ENCODE measurements at regions not wholly inside any gene's neighbourhood (a gene's known extent, or its start where the extent isn't known, plus 50 kb on each side); places are given as distances from the start of the nearest gene placed in this dataset.

- no peak for DNase-seq (ENCODE audit: insufficient read length, low spot score)
- FAIRE-seq, result no peak
- TF ChIP-seq TAF1 (IDR thresholded peaks at IDR 0.05; ENCODE audit: low read depth, low read length), result no peak
Observed at GRCh38 chr2:41884718-41885117, 163.1 kb upstream of the PKDCC start.

GRCh38 chr2:41886145-41886664 lies 161.6 kb upstream of the PKDCC start:
- no peak for TF ChIP-seq TAF1 (IDR thresholded peaks at IDR 0.05; ENCODE audit: low read depth, low read length)
- no peak for TF ChIP-seq SPI1 (IDR thresholded peaks at IDR 0.05; ENCODE audit: low read depth, low read length)
- TF ChIP-seq POLR2A (IDR thresholded peaks at IDR 0.05; ENCODE audit: low read depth, low read length), result no peak
- no peak for TF ChIP-seq PAX5 (IDR thresholded peaks at IDR 0.05; ENCODE audit: insufficient read depth, low read length, severe bottlenecking)
- no peak for TF ChIP-seq POLR2AphosphoS5 (IDR thresholded peaks at IDR 0.05; ENCODE audit: low read depth, low read length)
- TF ChIP-seq POU2F2 (IDR thresholded peaks at IDR 0.05; ENCODE audit: low read depth, low read length), result no peak
- no peak for FAIRE-seq
- no peak for DNase-seq (ENCODE audit: insufficient read length, low spot score)

- FAIRE-seq (no peak), DNase-seq (ENCODE audit: insufficient read length, low spot score) (no peak)
- TF ChIP-seq PAX5 (IDR thresholded peaks at IDR 0.05; ENCODE audit: insufficient read depth, low read length, severe bottlenecking) (no peak), TAF1 (IDR thresholded peaks at IDR 0.05; ENCODE audit: low read depth, low read length) (no peak), POLR2A (IDR thresholded peaks at IDR 0.05; ENCODE audit: low read depth, low read length) (no peak), POLR2AphosphoS5 (IDR thresholded peaks at IDR 0.05; ENCODE audit: low read depth, low read length) (no peak), SPI1 (IDR thresholded peaks at IDR 0.05; ENCODE audit: low read depth, low read length) (no peak), POU2F2 (IDR thresholded peaks at IDR 0.05; ENCODE audit: low read depth, low read length) (no peak)
Observed at GRCh38 chr2:41886757-41887156, 161.1 kb upstream of the PKDCC start.

- no peak for TF ChIP-seq SPI1 (IDR thresholded peaks at IDR 0.05; ENCODE audit: low read depth, low read length)
- no peak for TF ChIP-seq TAF1 (IDR thresholded peaks at IDR 0.05; ENCODE audit: low read depth, low read length)
- no peak for TF ChIP-seq POLR2AphosphoS5 (IDR thresholded peaks at IDR 0.05; ENCODE audit: low read depth, low read length)
- TF ChIP-seq POLR2A (IDR thresholded peaks at IDR 0.05; ENCODE audit: low read depth, low read length), result no peak
- TF ChIP-seq PAX5 (IDR thresholded peaks at IDR 0.05; ENCODE audit: insufficient read depth, low read length, severe bottlenecking), result no peak
- no peak for TF ChIP-seq POU2F2 (IDR thresholded peaks at IDR 0.05; ENCODE audit: low read depth, low read length)
- DNase-seq (ENCODE audit: insufficient read length, low spot score) (no peak), FAIRE-seq (no peak)
Observed at GRCh38 chr2:41890341-41890740, 157.5 kb upstream of the PKDCC start.

GRCh38 chr2:41892476-41892875 lies 155.3 kb upstream of the PKDCC start:
- TF ChIP-seq POLR2AphosphoS5 (IDR thresholded peaks at IDR 0.05; ENCODE audit: low read depth, low read length) (no peak), POU2F2 (IDR thresholded peaks at IDR 0.05; ENCODE audit: low read depth, low read length) (no peak), TAF1 (IDR thresholded peaks at IDR 0.05; ENCODE audit: low read depth, low read length) (no peak), PAX5 (IDR thresholded peaks at IDR 0.05; ENCODE audit: insufficient read depth, low read length, severe bottlenecking) (no peak), POLR2A (IDR thresholded peaks at IDR 0.05; ENCODE audit: low read depth, low read length) (no peak), SPI1 (IDR thresholded peaks at IDR 0.05; ENCODE audit: low read depth, low read length) (no peak)
- DNase-seq (ENCODE audit: insufficient read length, low spot score) (no peak), FAIRE-seq (no peak)

DNA sequence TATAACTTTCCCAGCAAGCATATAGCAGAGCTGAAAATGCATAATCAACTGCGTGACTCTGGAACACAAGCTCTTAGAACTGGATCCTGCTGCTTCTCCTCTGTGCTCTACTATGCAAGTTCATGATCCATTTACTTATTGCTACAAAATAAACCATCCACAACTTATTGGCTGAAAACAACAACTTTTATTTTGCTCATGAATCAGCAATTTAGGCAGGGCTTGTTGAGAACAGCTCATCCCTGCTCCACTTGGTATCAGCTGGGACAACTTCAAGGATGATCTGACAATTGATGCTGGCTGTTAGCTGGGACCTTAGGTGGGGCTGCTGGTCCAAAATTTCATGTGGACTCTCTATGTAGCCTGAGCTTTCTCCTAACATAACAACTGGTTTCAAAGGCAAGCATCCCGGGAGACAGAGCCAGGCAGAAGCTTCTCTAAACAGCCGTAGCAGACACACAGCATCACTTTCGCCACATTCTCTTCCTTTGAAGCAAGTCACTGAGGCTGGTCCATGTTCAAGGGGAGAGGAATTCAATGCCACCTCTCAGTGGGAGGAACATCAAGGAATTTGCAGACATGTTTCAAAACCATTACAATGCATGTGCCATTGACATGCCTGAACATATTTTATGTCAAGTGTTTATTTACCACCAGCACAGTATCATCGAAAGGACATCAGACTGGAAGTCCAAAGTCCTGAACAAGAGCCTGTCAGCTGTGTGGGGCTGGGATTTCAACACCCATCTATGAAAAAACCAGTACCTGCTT lies 153.1 kb upstream of the PKDCC start:
- no peak for TF ChIP-seq PAX5 (IDR thresholded peaks at IDR 0.05; ENCODE audit: insufficient read depth, low read length, severe bottlenecking)
- no peak for TF ChIP-seq POLR2AphosphoS5 (IDR thresholded peaks at IDR 0.05; ENCODE audit: low read depth, low read length)
- no peak for TF ChIP-seq TAF1 (IDR thresholded peaks at IDR 0.05; ENCODE audit: low read depth, low read length)
- no peak for TF ChIP-seq POLR2A (IDR thresholded peaks at IDR 0.05; ENCODE audit: low read depth, low read length)
- no peak for TF ChIP-seq POU2F2 (IDR thresholded peaks at IDR 0.05; ENCODE audit: low read depth, low read length)
- TF ChIP-seq SPI1 (IDR thresholded peaks at IDR 0.05; ENCODE audit: low read depth, low read length), result no peak
- no peak for FAIRE-seq
- no peak for DNase-seq (ENCODE audit: insufficient read length, low spot score)

DNA sequence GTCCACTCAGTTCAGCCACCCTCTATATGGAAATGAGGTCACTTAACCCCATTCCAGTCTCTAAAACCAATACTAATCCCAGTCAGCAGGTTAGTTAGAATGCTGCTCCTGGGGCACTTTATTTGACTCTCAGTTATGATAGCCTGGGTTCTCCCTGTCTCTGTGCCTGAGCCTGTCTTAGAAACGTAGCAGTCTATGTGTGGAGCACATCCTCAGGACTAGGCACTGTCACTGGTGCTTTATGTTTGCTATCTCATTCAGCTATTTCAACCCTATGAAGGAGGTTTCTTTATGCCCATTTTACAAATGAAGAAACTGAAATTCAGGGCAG lies 152.5 kb upstream of the PKDCC start:
- DNase-seq (ENCODE audit: insufficient read length, low spot score) (no peak), FAIRE-seq (no peak)
- TF ChIP-seq POU2F2 (IDR thresholded peaks at IDR 0.05; ENCODE audit: low read depth, low read length), result no peak

- TF ChIP-seq PAX5 (IDR thresholded peaks at IDR 0.05; ENCODE audit: insufficient read depth, low read length, severe bottlenecking), result no peak
- TF ChIP-seq POLR2A (IDR thresholded peaks at IDR 0.05; ENCODE audit: low read depth, low read length), result no peak
- no peak for TF ChIP-seq POLR2AphosphoS5 (IDR thresholded peaks at IDR 0.05; ENCODE audit: low read depth, low read length)
- no peak for TF ChIP-seq SPI1 (IDR thresholded peaks at IDR 0.05; ENCODE audit: low read depth, low read length)
- TF ChIP-seq POU2F2 (IDR thresholded peaks at IDR 0.05; ENCODE audit: low read depth, low read length), result no peak
- TF ChIP-seq TAF1 (IDR thresholded peaks at IDR 0.05; ENCODE audit: low read depth, low read length), result no peak
- DNase-seq (ENCODE audit: insufficient read length, low spot score), result no peak
- peak; percentile 84 for FAIRE-seq
Observed at GRCh38 chr2:41896186-41896846, 151.5 kb upstream of the PKDCC start.

DNA sequence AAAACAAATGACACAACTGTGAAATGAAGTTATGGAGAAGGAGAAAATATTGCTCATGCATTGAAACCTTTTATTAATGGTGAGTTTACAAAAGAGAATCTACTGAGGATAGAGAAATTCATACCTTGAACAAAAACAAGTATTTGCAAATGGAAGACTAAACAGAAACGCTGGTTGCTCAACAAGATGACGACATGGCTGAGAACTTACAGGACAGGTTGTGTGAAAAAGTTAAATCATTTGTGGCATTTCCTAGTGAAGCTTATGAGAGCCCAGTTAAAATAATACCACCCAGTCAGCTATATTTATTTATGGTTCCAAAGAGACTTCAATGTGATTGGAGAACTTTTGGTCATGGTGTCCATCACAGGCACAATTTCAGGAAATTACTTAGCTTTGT lies 148.6 kb upstream of the PKDCC start:
- no peak for DNase-seq (ENCODE audit: insufficient read length, low spot score)
- FAIRE-seq, result no peak
- TF ChIP-seq POU2F2 (IDR thresholded peaks at IDR 0.05; ENCODE audit: low read depth, low read length) (no peak), SPI1 (IDR thresholded peaks at IDR 0.05; ENCODE audit: low read depth, low read length) (no peak), PAX5 (IDR thresholded peaks at IDR 0.05; ENCODE audit: insufficient read depth, low read length, severe bottlenecking) (no peak), POLR2AphosphoS5 (IDR thresholded peaks at IDR 0.05; ENCODE audit: low read depth, low read length) (no peak), POLR2A (IDR thresholded peaks at IDR 0.05; ENCODE audit: low read depth, low read length) (no peak), TAF1 (IDR thresholded peaks at IDR 0.05; ENCODE audit: low read depth, low read length) (no peak)

DNA sequence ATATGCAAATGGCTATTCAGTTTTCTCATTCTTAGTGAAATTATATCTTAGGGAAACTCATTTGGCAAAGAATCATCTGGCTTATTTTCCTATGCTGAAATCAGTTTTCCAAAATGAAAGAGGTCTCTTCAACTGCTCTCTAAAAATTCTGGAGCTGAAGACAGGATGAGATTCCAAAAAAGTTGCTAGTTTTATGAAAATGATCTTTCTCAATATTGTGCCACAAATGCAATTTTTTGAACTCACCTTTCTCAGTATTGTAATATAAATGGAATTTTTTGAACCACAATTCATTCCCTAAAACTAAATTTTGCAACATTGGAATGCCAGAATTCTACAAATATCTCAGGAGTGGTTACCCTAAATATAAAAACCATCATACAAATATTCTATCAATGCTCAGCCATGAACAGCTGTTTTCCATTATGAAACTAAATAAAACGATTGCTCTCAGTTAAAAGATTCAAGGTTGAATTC lies 147.7 kb upstream of the PKDCC start:
- FAIRE-seq (no peak), DNase-seq (ENCODE audit: insufficient read length, low spot score) (no peak)
- no peak for TF ChIP-seq PAX5 (IDR thresholded peaks at IDR 0.05; ENCODE audit: insufficient read depth, low read length, severe bottlenecking)
- TF ChIP-seq POU2F2 (IDR thresholded peaks at IDR 0.05; ENCODE audit: low read depth, low read length), result no peak
- TF ChIP-seq SPI1 (IDR thresholded peaks at IDR 0.05; ENCODE audit: low read depth, low read length), result no peak
- TF ChIP-seq POLR2A (IDR thresholded peaks at IDR 0.05; ENCODE audit: low read depth, low read length), result no peak
- no peak for TF ChIP-seq TAF1 (IDR thresholded peaks at IDR 0.05; ENCODE audit: low read depth, low read length)
- TF ChIP-seq POLR2AphosphoS5 (IDR thresholded peaks at IDR 0.05; ENCODE audit: low read depth, low read length), result no peak
